LNCaP clone FGC (cell line): ENCODE measurements at regions not wholly inside any gene's neighbourhood (a gene's known extent, or its start where the extent isn't known, plus 50 kb on each side); places are given as distances from the start of the nearest gene placed in this dataset.

Source experiments
- DNase-seq: peaks from one replicate; pipeline ENCODE4 v3.0.0-alpha.2; 2011; ENCODE audit warnings: low read depth
- H3K4me3 ChIP-seq: 2 replicates; pipeline ENCODE4 v1.5.1; 2011; ENCODE audit warnings: mild to moderate bottlenecking, low read depth, low read length, control low read depth
- CTCF ChIP-seq: IDR thresholded peaks from 2 replicates; pipeline ENCODE4 v1.5.1; 2012; ENCODE audit warnings: mild to moderate bottlenecking; ENCODE audit not compliant: control insufficient read depth, insufficient read depth; ENCODE audit errors: extremely low read depth

GRCh38 chr4:20577702-20578101 lies 122.6 kb upstream of the PACRGL start:
- no peak for TF ChIP-seq CTCF
- DNase-seq, result no peak
- no peak overlapping the region for H3K4me3 ChIP-seq

GRCh38 chr4:20580907-20581306 lies 119.4 kb upstream of the PACRGL start:
- TF ChIP-seq CTCF, result no peak
- no peak for DNase-seq
- no peak overlapping the region for H3K4me3 ChIP-seq

GRCh38 chr4:20589436-20589835 lies 110.8 kb upstream of the PACRGL start:
- no peak overlapping the region for H3K4me3 ChIP-seq
- no peak for TF ChIP-seq CTCF
- peak; percentile 30 for DNase-seq

GRCh38 chr4:20590849-20591248 lies 109.4 kb upstream of the PACRGL start:
- DNase-seq, result no peak
- TF ChIP-seq CTCF, result no peak

GRCh38 chr4:20591571-20591970 lies 108.7 kb upstream of the PACRGL start:
- no peak overlapping the region for H3K4me3 ChIP-seq
- no peak for DNase-seq
- TF ChIP-seq CTCF, result no peak

More at GRCh38 chr4:20590849-20591248, 109.4 kb upstream of the PACRGL start:
- H3K4me3 ChIP-seq, result no peak overlapping the region

- TF ChIP-seq CTCF, result no peak
- DNase-seq, result no peak
- H3K4me3 ChIP-seq, result no peak overlapping the region
Observed at GRCh38 chr4:20592013-20592412, 108.2 kb upstream of the PACRGL start.

GRCh38 chr4:20592663-20593062 lies 107.6 kb upstream of the PACRGL start:
- peak; percentile 47 for DNase-seq
- TF ChIP-seq CTCF, result no peak
- H3K4me3 ChIP-seq, result no peak overlapping the region
